Occipital lobe (tissue), 1 donor: ENCODE measurements at regions not wholly inside any gene's neighbourhood (a gene's known extent, or its start where the extent isn't known, plus 50 kb on each side); places are given as distances from the start of the nearest gene placed in this dataset.

Experiments
- DNase-seq: peaks from one replicate; lab custom pipeline; 2025; lab: John Stamatoyannopoulos, UW

DNA sequence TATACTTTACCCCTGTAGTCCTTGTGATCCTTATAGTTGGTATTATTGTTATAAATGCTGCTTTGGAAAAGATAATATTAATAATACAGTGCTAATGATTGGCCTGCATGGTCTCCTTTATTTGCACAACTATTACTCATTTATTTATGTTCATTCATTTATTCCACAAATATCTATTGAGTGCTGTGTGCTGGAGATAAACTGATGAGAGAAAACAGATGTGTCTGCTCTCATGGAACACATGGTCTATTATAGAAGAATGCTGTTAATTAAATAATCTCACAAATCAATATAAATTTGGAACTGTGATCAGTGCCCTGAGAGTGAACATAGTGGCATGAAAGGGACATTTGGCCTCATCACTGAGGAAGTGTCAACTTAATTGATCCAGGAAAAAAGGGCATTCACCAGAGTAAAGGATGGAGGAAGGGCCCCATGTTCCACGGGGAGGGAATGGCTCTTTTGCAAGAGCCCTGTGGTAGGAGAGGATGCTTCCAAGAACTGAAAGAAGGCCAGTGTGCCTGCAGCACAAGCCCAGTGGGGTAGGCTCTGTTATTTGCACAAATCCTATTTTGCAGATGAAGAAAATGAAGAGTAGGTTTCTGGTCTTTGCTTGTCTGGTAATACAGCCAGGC, 91.5 kb upstream of the STK39 start:
- DNase-seq, result no peak

DNA sequence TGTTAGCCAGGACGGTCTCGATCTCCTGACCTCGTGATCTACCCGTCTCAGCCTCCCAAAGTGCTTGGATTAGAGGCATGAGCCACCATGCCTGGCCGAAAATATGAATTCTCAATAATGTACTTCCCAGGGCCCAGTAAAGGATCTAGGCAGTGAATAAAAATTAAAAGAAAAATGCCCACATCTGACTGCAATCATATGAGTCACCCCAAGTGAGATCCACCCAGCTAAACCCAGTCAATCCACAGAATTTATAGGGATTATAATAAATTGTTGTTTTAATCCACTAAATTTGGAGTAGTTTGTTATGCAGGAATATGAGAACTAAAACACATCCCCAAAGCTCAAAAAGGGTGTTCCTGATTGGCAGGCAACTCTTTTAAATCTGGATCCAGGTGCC, 93.5 kb upstream of the STK39 start:
- no peak for DNase-seq

DNA sequence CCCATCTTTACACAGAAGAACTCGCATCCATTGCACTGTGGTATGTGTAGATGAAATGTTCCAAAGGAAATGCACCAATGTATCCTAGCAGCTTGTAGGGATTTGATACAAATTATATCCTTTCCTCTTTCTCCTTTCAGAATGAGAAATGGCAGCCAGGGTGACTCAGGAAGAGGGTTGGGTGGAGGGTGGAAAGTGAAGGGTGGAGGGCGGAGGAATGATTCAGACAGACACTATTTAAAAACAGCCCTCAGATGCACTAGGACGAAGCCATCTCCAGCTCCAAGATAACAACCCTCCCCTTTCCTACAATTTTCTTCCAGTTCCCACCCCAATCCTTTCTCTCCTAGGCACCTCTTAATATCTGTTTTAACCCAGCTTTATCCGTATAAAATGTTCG, 96.2 kb upstream of the STK39 start:
- no peak for DNase-seq

DNA sequence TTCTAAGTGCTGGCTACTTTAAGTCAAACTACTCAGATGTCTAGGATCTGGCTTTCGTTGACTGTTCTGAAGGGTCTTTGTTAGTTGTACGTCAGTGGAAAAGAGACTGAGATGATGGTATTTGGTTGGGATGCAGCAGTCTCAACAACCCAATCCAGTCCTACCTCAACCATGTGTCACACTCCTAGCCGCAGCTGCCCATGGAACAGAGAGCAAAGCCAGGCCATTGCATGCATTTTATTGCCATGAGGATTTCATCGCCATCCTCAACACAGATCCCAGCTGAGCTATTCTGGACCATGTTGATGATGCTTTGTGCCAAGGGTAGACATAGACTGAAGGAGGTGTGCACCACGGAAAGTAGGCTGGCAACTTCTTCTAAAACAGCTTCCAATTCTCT, 97.3 kb upstream of the STK39 start:
- no peak for DNase-seq

DNA sequence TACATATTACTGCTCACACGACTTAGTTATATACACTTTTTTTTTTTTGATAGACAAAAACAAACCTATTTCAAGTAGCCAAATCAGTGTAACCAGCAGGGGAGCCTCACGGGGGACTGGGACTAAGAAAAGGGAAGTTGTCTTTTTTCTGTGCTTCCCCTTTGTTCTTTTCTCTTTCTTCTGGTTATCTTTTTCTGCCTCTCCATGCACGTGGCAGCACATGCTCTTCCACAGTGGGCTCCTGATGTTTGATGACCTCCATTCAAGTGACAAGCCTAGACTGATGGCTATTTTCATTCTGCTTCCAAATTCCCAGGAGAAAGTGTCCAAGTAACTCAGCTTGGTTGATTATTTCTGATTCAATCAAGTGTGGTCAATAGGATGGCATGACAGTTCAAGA, 98.2 kb upstream of the STK39 start:
- DNase-seq, result no peak

DNA sequence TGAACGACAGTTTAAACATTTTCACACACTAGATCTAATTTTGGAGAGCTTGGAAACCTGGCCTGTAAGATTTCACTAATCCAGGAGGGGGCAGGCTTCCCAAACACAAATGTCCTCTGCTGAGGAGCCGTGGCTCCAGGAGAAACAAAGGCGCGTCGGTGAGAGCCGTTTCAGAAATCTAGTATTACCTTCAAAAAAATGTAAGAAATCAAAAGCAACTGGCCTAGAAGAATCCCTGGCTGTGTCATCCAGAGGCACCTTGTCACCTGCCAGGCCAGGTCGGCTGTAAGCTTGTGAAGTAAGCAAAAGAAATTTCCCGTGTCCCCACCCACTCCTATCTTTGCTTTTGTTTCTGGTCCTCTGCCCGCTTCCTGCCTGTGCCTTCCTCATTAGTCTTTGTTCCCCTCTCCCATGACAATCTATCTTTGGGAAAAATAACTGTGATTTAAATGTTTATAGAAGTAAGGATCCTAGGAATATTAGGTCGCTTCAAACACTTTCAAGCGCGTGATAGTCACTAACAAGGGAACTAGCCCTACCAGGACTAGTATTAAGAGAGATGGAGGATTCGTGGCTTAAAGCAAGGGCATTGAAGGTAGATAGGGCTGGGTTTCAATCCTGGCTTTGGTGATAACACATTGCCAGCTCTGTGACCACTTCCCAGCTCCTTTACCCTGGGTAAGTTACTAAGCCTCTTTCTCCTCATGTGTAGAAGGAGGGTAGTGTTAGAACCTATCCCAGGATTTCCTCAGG, 99.5 kb upstream of the STK39 start:
- peak; percentile 50 for DNase-seq

DNA sequence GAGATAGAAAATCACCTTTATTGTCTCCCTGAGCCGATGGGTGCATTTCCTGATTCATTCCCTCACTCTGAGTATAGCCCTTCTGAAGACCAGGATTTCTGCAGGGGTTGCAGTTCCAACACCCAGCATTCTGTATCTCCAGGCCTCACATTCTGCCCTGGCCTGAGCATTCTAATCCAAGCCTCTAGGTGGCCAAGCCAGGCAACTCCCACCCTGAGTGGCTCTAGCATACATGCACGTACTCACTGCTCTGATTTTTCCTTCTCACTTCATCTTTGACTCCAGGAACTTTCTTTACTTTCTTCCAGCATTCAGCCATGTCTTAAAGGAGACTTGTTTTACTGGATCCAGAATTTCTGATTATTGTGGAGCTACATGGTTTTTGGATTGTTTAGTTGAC, 100.7 kb upstream of the STK39 start:
- no peak for DNase-seq

DNA sequence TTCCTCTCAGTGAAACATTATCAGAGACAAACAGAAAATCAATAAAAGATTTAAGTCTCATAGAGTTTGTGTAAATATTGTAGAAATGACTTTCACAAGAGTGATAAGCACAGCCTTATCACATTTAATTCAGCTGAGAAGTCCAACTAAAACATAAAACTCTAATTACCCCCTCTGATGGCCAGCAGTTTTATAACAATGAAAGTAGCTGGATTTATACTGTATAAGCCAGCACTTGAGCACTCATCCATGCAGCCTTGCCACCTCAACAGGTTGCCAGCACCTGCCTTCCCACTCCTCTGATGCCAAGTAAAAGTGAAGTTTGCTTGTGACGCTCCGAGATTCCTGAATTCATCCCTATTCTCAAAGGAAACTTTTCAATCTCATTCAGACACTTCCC, 103.0 kb upstream of the STK39 start:
- no peak for DNase-seq

DNA sequence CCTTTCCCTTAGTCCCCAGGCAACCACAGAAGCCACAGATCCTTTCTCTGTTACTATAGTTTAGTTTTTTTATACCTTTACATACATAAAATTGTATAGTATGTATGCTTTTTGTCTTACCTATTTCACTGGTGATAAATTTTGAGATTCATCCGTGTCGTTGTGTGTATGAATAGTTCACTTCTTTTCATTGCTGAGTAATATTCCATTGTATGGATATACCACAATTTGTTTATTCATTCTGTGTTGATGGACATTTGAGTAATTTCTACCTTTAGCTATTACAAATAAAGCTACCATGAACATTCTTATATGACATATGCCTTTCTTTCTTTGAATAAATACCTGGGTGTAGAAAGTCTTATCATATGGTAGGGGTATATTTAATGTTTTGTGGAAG, 102.8 kb upstream of the CERS6 start:
- no peak for DNase-seq

DNA sequence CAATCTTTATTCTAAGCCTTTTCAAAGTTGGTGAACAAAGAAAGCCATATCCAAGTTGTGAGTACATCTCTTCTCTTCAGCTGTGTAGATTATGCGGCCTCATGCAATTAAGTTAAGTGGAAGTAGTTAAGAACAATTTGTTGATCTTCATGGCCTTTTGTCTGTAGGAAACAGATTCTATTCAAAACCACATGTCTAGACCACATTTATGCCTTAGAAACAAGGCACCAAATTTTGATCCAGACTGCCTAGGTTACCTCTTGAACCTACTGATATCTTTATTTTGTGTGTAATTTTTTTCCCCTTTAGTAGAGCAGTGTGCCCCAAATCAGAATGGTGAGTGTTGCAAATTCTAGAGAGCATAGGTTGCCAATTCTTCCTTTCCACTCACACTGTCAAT, 101.6 kb upstream of the CERS6 start:
- DNase-seq, result no peak

DNA sequence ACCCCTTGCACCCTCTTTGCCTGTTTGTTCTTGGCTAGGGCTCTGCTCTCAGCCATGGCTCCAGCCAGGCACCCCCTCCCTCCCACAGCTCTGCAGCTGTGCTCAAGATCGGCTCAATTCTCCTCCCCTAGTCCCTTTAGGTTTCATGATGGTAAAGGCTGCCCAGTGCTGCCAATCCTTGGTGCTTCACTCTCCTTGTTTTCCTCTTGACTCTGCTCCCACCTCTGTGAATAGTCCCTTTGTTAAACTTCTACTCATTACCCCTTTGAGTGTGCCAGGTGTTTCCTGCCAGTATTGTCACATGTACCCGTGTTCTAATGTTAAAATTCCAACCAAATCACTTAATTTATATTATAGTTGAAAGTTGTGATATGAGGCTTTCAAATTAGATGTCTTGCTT, 101.0 kb upstream of the CERS6 start:
- no peak for DNase-seq

DNA sequence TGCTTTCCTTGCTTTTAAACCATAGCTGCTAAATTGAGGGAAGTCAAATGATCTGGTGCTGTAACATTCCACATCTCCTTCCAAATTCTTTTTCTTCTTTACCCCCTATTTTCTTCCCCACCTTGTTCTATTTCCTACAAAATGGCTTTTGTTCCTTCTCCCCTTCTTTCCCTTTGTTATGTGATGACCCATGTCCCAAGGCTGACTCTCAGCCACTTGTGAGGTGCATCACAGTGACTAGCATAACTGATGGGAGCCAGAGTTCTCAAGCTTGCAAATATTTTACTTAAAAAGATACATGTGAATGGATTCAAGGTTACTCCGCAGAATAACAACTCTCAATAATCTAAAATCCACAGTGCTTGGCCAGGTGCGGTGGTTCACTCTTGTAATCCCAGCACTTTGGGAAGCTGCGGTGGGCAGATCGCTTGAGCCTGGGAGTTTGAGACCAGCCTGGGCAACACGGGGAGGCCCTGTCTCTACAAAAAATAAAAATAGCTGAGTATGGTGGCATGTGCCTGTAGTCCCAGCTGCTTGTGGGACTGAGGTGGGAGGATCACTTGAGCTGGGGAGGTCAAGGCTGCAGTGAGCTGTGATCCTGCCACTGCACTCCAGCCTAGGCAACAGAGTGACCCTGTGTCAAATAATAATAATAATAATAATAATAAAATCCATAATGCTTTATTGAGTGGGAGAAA, 100.1 kb upstream of the CERS6 start:
- no peak for DNase-seq

DNA sequence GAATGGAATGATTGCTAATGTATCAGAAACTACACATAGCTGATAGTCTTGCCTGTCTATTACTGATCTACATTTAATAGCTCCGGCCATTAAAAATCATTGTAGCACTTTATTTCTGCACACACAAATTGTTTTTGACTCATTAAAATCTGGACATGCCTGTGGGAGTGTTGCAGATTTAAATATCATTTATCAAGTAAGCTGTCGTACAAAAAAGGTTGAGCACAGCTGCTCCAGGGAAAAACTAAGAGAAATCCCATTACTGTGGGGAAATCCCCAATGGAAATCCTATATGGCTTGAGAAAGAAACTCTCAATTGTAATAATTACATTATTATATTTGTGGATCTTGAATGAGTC, 99.6 kb upstream of the CERS6 start:
- no peak for DNase-seq

DNA sequence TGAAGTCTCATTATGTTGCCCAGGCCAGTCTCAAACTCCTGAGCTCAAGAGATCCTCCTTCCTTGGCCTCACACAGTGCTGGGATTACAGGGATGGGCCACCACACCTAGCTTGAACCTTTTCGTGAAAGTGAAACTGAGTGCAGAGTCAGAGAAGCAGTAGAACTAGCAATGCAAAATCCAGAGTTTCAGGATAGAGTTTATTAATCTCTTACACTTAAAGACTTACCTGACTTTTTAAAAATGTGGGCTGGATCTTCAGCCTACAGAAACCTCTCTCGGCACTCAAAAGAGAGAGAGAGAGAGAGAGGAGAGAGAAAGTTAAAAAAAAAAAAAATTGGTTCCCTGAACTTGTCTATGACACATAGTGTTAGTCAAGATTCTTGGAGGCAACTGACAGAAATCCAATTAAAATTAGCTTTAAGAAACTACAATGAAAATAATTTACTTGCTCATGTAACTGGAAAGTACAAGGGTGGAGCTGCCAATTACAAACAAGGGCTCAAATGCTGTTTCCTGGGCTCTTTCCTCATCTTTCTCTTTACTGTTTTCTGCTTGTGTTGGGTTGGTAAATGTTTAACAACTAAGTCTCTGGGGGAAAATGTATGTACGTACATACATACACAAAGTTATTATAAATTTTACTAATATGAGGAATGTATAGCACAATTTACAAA, 98.1 kb upstream of the CERS6 start:
- no peak for DNase-seq

DNA sequence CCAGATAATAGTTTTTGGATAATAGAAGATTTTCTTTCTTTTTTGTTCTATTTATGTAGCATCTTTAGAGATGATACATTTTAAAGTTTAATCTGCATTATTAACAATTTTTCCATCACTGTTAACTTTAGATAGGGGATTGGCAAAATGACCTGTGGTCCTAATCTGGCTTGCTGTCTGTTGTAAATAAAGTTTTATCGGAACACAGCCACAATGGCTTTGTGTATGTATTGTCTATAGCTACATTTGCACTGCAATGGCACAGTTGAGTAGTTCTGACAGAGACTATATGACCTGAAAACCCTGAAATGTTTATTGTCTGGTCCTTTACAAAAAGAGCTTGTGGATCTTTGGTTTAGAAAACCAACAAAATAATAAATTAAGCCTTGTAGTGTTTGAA, 97.0 kb upstream of the CERS6 start:
- no peak for DNase-seq

DNA sequence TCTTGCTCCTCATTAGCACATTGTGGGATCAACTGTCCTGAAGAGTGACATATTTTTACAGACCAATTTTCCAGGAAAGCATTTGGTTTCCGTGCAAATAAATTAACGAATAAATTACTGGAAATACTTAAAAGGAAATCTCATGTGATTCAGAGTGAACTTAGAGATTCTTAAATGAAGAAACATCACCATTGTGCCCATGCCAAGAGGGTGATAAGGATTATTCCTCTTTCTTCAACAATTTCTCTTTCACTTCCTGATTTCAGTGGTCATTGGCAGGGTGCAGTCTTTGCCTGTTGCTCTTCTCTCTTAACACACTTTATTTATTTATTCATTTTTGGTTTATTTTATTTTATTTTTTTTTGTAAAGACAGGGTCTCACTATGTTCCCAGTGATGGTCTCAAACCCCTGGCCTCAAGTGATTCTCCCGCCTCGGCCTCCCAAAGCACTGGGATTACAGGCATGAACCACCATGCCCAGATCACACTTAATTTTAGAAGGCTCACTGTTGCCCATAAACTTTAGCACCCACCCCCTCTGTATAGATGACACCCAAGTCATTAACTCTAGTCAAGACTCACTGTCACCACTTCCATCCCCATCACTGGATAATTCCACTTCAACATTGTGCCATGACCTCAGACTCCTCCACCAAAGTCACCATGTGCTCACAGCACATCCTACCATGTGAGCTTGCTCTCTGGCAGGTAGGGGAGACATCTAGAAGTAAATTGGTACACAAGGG, 92.6 kb upstream of the CERS6 start:
- DNase-seq, result no peak

DNA sequence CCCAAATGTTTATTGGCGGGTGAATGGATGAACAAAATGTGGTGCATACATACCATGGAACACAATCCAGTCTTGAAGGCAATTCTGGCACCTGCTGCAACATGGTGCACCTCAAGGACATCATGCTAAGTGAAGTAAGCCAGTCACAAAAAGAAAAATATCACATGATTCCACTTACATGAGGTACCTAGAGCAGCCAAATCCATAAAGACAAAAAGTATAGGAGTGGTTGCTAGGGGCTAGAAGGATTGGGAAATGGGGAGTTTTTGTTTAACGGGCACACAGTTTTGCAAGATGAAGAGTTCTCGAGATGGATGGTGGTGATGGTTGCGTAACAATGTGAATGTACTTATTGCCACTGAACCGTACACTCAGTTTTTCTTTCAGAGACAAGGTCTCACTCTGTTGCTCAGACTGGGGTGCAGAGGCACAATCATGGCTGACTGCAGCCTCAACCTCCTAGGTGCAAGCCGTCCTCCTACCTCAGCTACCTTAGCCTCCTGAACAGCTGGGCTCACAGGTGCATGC, 90.9 kb upstream of the CERS6 start:
- DNase-seq, result no peak

DNA sequence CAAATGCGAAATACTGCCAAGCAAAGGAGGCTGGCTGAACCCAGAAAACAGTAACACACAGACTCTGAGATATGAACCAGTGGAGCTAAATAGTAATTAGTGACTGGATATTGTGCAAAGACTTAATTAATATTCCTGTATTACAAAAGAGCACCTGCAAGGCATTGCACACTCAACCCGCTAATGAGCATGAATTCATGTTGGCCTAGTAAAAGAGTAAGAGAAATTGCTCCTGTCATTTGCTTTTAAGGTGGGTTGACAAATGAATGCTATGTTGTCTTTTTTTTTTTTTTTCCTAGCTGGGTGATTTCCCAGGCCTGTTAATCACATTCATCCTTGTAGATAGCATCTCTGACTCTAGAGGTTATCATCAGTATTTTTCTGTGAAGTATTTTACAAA, 87.0 kb upstream of the CERS6 start:
- no peak for DNase-seq

DNA sequence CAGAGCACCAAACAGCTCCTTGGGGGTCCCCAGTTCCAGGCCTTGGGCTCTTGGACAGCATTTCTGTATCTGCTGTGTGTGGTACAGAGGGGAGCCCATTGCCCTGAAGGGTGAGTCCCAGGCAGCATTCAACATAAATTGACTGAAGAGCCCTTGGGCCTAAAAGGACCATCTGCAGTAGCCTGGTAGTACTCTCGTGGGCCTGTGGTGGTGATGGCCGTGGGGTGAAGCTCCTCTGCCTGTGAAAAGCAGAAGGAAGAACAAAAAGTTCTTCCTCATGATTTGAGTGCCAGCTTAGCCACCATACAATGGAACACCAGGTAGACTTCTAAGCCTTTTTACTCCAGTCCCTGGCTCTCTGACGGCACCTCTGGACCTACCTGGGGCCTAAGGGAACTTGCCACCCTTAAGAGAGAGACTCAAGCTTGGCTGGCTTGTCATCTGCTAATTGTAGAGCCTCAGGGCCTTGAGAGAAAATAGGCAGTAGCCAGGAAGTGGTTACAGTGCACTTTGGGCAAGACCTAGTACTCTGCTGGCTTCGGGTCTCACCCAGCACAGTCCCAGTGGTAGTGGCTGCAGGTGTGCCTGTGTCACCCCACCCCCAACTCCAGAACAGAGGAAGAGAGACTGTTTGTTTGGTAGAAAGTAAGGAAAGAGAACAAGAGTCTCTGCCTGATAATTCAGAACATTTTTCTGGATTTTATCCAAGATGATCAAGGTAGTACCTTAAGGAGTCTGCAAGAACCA, 84.6 kb upstream of the CERS6 start:
- no peak for DNase-seq

DNA sequence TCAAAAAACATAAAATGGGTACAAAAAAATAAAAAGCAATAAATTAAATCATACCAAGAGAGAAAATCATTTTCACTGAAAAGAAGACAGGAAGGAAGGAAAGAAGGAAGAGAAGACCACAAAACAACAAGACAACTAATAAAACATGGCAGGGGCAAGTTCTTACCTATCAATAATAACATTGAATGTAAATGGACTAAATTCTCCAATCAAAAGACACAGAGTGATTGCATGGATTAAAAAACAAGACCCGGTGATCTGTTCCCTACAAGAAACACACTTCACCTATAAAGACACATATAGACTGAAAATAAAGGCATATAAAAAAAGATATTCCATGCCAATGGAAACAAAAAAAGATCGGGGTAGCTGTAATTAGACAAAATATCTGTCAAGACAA, 82.6 kb upstream of the CERS6 start:
- no peak for DNase-seq
